ENCODE measurements at regions not wholly inside any gene's neighbourhood (a gene's known extent, or its start where the extent isn't known, plus 50 kb on each side); places are given as distances from the start of the nearest gene placed in this dataset.
"Not testable (repeated sequence)": the region's sequence is repeated elsewhere in the genome, so short reads cannot be mapped to it uniquely, and the experiment has no call there.

DNA sequence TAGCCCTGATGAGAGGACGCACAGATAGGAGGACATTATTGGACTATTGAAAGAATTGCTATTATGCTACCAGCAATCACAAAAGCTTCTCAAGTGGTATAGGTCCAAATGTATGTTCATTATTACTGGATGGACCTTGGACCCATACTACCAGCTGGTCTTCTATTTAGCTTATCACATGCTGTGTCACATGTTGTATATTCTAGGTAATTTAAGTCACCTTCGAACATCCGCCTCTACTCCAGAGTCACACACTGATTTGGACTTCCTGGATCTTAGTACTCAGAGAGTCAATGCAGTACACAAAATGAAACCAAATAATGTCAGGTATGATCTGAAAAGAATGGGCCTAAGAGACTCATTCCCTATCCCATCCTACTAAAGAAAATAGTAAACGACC is 534.0 kb upstream of the API5 start:
- no peak for DNase-seq (ENCODE audit: low read depth)
- in situ Hi-C loops (cut with HindIII; ENCODE audit: low pct_unique_long_range_greater_than_20kb, low sequenced_read_pairs), result no loop called here

DNA sequence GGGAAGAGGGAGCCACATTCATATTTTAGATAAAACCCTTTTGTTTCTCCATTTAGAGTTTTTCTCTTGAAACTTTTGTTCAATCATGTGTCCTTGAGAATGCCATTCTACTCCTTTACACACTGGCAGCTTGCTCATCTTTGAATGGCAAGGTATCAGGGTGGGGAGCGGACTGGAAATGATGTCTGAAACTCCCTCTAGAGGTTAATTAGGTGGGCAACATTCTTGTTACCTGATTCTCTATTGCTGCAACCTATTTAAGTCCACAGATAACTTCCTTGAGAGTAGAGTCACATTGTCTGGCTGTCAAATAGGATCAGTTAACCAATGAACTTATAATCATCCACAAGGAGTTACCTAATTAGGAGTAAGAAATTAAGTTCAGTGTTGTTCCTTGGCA is 533.6 kb upstream of the API5 start:
- no peak for DNase-seq (ENCODE audit: low read depth)
- in situ Hi-C loops (cut with HindIII; ENCODE audit: low pct_unique_long_range_greater_than_20kb, low sequenced_read_pairs), result no loop called here

DNA sequence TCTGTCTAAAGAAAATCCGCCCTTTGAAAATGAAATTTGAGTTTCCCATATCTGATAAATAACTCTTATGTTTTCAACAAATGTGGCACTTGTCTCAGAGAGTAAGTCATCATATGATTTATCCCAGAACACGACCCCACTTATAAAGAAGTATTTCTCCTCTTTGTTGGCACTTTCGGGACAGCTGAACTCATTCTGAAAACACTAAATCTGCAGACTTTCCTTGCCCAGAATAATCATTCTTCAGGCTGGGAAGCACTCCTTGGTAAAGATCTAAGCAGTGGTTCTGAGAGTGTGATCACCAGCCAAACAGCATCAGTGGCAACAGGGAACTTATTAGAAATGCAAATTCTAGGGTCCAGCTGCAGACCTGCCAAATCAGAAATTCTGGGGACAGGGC is 532.2 kb upstream of the API5 start:
- DNase-seq (ENCODE audit: low read depth), result no peak
- in situ Hi-C loops (cut with HindIII; ENCODE audit: low pct_unique_long_range_greater_than_20kb, low sequenced_read_pairs), result no loop called here

DNA sequence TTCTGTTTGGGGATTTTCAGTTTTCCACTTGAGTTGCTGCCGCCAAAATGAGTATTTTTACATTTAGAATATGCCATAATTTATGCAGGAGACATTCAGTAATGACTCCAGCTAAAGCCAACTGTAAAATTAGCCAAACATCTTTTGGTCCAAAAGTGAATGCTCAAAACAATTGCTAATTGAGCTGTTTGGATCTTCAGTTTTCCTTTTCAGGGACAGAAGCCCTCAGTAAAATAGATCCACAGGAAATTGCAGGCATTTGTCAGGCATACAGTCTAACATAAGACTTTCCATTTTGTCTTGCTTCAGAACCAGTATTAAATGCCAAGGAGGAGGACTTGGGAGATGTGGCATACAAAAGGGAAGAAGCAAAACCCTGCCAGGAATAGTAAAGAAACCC is 524.8 kb upstream of the API5 start:
- in situ Hi-C loops (cut with HindIII; ENCODE audit: low pct_unique_long_range_greater_than_20kb, low sequenced_read_pairs), result no loop called here
- no peak for DNase-seq (ENCODE audit: low read depth)

DNA sequence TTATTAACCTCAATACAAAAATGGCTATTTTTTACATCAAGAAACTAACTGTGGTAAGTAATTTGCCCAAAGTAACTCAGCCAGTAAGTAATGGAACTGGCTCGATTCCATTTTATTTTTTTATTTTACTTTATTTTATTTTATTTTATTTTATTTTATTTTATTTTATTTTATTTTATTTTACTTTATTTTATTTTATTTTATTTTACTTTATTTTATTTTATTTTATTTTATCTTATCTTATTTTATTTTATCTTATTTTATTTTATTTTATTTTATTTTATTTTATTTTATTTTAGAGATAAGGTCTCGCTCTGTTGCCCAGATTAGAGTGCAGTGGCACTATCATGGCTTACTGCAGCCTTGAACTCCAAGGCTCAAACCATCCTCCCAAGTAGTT is 516.3 kb upstream of the API5 start:
- in situ Hi-C loops (cut with HindIII; ENCODE audit: low pct_unique_long_range_greater_than_20kb, low sequenced_read_pairs); DNase-seq (ENCODE audit: low read depth): not testable (repeated sequence)

DNA sequence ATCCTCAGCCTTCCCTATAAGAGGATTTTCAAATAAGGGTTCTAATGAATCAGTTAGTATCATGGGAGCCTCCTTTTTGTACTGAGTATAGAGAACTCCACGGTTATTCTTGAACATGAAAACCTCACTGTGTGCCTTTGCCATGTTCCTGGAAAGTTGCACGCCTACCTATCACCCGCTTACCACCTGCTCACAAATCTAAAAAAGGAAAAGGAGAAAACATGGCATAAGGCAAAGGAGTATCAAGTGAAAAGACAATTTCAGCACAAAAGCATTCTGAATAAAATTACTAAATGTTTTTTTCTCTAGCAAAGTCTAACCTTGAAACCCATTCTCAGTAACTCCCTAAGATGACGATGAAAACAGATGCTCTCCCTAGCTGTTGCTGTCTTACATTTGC is 511.8 kb upstream of the API5 start:
- in situ Hi-C loops (cut with HindIII; ENCODE audit: low pct_unique_long_range_greater_than_20kb, low sequenced_read_pairs), result no loop called here
- no peak for DNase-seq (ENCODE audit: low read depth)

DNA sequence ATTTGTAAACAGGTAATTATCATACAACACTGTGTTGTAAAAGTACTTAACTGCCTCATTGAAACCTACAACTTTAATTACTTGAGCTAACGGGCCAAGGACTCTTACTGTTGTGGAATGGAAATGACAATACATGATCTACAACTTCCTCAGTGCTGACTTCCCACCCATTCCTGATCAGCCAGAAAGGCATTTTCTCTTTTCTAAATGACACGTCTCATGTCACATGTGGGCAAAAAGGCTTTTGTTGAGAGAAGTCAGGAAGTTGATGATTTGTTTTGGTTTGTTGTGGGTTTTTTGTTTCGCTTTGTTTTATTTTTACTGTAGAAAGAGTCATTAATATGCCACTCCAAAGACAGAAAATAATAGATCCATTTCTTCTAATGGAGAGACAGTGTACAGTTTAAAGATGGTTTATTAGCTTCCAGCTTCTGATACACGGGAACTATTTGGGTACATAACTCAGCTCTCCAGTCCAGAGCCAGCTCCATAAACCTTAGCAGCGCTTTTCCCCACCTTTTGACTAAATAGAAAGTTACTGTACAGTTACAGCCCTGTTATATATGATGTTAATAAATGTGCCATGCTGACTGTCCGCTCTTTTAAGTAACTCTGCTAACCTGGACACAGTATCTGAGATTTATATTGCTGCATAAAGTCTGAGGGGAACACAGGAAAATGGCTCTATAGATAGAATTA is 509.4 kb upstream of the API5 start:
- no peak for DNase-seq (ENCODE audit: low read depth)
- in situ Hi-C loops (cut with HindIII; ENCODE audit: low pct_unique_long_range_greater_than_20kb, low sequenced_read_pairs), result no loop called here

DNA sequence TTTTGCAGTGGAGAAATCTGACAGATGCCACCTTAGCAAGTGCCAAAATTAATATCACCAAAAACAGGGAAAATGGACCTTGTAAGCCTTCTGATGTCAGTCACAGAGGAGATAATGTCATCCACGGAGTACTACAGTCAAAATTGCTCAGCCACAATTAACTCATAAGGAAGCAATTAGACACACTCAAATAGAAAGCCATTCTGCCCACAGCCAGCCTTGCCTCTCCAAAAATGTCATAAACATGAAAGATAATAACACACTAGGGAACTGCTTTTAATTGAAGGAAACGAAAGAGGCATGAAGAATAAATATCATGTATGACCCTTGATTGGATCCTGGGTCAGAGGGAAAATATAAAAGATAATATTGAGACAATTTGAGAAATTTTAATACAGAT is 505.6 kb upstream of the API5 start:
- no peak for DNase-seq (ENCODE audit: low read depth)
- in situ Hi-C loops (cut with HindIII; ENCODE audit: low pct_unique_long_range_greater_than_20kb, low sequenced_read_pairs), result no loop called here

DNA sequence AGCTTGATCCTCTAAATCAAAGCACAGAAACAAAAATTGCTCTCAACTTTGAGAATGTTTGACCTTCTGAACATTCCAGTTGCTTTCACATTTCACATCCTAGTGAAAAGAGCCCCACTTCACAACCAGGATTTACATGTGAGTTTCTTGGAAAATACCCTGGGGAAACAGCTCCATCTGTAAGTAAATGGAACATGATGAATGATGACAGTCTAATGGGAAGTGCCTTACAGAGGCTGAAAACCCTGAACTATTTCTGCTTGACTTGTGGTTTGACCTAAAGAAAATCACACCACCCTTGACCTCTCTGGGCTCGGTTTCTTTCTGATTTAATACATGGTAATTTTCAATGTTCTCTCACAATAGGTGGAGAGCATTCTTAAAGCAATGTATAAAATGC is 499.4 kb upstream of the API5 start:
- no peak for DNase-seq (ENCODE audit: low read depth)
- in situ Hi-C loops (cut with HindIII; ENCODE audit: low pct_unique_long_range_greater_than_20kb, low sequenced_read_pairs), result no loop called here

DNA sequence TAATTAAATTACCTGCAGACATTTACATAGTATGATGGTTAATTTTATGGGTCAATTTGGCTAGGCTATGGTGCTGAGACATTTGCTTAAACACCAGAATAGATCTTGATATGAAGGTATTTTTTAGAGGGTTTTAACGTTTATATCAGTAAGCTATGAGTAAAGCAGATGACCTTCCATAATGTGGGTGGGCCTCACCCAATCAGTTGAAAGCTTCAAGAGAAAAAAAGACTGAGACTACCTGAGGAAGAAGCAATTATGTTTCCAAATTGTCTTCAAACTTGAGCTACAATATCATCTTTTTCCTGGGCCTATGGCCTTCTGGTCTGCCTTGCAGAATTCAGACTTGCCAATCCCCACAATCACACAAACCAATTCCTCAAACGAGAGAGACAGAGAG is 498.8 kb upstream of the API5 start:
- in situ Hi-C loops (cut with HindIII; ENCODE audit: low pct_unique_long_range_greater_than_20kb, low sequenced_read_pairs), result no loop called here
- no peak for DNase-seq (ENCODE audit: low read depth)

DNA sequence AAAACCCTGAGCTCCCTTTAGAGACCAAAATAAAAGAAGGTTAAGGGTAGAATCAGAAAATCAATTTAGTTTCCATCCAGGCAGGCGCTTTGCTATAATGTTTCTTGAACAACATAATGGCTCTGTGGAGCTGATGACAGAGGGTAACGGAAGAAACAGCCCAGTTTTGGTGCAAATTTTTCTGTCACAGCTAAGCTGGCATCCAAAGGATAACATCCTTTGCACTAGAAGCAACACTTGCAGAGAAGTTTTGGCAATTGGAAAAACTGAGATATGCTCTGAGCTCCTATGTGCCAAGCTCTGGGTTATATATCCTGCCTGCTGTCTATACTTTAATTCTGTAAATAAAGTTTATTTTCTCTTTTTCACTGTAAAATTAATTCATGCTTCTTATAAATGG is 495.3 kb upstream of the API5 start:
- DNase-seq (ENCODE audit: low read depth), result no peak

DNA sequence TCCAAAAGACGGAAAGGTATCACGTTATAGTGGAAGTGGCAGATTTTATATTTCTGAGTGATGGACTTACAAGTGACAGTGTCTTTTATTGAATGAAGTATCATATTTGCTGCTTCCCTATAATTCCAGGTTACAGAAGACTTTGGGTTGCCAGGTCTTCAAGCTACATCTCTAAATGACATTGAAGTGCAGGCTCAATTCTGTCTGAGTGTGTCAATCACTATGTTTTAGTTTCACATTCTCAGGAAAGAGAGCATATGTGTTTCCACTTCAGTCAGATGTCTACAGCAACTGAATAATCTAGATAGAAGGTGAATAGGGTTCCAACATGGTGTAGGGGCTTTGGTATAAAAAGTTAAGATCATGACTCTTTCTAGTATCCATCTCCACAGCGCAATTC is 492.7 kb upstream of the API5 start:
- in situ Hi-C loops (cut with HindIII; ENCODE audit: low pct_unique_long_range_greater_than_20kb, low sequenced_read_pairs), result no loop called here
- DNase-seq (ENCODE audit: low read depth), result no peak

More for the DNA sequence above, 495.3 kb upstream of the API5 start:
- in situ Hi-C loops (cut with HindIII; ENCODE audit: low pct_unique_long_range_greater_than_20kb, low sequenced_read_pairs), result no loop called here

DNA sequence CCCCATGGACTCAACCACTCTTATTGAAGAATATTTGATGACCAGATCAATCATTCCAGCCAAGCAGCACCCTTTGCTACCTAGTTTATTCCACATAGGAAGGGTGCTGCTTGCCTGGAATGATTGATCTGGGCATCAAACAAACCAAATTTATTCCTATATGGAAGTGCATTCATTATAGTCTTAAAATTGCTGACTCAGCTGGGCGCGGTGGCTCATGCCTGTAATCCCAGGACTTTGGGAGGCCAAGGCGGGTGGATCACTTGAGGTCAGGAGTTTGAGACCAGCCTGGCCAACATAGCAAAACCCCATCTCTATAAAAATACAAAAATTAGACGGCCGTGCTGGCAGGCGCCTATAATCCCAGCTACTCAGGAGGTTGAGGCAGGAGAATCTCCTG is 489.6 kb upstream of the API5 start:
- DNase-seq (ENCODE audit: low read depth); in situ Hi-C loops (cut with HindIII; ENCODE audit: low pct_unique_long_range_greater_than_20kb, low sequenced_read_pairs): not testable (repeated sequence)

DNA sequence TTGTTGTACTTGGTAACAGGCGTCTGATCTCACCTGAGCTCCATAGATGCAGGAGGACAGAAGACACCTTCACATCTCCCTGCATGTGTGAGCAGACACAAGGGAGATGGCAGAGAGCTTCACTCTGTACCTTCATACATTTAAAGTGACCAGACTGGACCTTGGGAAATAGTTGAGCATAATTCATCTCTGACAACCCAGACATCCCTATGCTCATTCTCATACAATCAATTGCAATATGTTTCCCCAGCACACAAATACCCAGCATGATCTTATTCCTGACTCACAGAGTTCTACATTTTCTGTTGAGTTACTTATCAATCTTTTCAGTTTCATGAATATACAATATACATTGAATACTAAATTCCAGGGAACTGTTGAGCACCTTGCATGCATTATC is 488.2 kb upstream of the API5 start:
- DNase-seq (ENCODE audit: low read depth), result no peak
- in situ Hi-C loops (cut with HindIII; ENCODE audit: low pct_unique_long_range_greater_than_20kb, low sequenced_read_pairs), result no loop called here

DNA sequence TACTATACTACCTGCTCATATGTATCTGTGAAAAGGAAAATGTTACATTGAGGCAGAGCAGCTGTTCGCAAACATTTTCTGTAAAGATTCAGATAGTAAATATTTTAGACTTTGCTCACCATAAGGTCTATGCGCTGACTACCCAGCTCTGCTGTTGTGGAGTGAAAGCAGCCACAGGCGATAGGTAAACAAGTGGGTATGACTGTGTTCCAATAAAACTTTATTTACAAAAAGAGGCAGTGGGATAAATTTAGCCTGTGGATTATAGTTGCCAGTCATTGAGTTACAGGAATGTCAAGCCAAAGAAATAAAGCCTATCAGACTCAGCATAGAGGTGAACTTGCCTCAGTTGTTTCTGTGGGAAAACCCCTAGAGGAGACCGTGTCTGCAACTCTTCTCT is 487.7 kb upstream of the API5 start:
- no peak for DNase-seq (ENCODE audit: low read depth)
- in situ Hi-C loops (cut with HindIII; ENCODE audit: low pct_unique_long_range_greater_than_20kb, low sequenced_read_pairs), result no loop called here

DNA sequence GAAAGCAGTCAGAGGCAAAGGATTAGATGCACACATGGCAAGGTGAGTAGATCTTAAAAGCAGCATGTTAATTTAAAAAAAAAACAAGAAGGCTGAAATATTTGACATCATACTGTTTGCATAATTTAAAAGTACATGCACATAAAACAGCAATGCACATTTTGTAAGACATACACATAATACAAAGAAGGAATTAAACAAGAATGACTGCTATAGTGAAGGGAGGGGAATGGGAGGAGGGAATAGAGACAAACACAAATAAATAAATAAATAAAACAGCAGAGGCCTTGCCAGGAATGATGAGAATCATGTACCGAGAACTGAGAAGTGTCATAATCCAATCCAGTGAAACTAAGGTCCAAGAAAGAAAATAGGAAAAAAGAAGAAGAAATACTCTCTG is 486.2 kb upstream of the API5 start:
- in situ Hi-C loops (cut with HindIII; ENCODE audit: low pct_unique_long_range_greater_than_20kb, low sequenced_read_pairs), result no loop called here
- DNase-seq (ENCODE audit: low read depth), result no peak

DNA sequence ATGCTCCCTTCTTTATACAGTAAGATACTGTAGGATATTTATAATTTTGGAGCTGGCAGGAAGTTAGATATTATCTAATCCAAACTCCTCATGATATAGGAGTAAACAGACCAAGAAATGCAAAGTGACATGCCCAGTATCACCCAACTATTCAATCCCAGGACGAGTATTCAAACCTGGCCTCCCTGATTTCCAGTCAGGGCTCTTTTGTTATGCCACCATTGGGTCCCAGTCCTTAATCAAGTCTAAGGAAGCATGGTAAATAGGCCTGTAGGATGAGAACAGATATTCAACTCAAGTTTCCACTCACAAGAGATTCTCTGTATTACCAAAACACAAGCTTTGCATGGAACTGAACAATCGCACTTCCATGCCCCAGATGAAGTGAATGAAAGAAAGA is 484.0 kb upstream of the API5 start:
- in situ Hi-C loops (cut with HindIII; ENCODE audit: low pct_unique_long_range_greater_than_20kb, low sequenced_read_pairs), result no loop called here
- DNase-seq (ENCODE audit: low read depth), result no peak

DNA sequence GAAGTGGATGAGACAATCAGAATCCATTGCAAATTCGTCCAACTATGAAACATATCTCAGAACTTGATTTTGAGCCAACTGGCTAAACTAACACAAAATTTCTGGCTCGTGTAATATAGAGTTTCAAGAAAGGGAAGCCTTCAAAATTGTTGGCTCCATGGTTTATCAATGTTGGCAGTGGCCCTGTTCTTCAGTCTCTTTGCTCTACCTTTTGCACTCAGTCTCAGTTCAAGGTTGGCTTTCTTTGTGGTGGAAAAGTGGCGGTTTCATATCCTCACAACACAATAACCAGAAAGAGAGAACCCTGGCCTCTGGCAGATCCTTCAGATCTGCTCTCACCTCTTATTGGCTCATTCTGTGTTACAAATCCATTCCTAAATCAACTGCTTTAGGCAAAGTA is 473.8 kb upstream of the API5 start:
- in situ Hi-C loops (cut with HindIII; ENCODE audit: low pct_unique_long_range_greater_than_20kb, low sequenced_read_pairs), result no loop called here
- no peak for DNase-seq (ENCODE audit: low read depth)

DNA sequence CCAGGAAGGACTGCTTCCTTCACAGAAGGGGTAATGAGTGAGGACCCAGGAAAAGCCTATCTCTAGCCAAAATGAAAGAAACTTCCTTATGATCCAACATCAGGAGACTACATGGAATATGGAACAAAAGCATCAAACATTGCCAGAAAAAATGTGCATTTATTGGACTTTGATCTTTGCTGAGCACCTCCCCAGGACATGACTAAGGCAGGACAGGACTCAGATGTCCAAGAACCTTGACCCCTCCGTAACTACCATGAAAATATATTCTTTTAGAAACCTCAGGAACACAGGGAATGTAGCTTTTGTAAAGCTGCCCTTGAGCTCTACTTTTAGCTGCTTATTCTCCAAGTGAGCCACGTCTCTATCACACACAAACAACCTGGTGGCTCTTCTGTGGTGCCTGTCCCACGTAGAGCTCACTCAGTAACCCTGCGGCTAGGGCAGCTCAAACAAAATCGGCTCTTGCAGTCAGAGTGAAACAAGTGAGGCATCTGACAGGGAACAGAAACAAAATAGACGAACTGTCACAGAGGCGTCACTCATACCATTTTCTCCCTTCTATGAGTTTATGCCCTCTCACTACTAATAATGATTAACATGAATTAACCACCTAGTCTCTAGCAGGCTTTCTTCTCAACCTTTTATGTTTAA is 471.5 kb upstream of the API5 start:
- no peak for DNase-seq (ENCODE audit: low read depth)
- in situ Hi-C loops (cut with HindIII; ENCODE audit: low pct_unique_long_range_greater_than_20kb, low sequenced_read_pairs), result no loop called here

DNA sequence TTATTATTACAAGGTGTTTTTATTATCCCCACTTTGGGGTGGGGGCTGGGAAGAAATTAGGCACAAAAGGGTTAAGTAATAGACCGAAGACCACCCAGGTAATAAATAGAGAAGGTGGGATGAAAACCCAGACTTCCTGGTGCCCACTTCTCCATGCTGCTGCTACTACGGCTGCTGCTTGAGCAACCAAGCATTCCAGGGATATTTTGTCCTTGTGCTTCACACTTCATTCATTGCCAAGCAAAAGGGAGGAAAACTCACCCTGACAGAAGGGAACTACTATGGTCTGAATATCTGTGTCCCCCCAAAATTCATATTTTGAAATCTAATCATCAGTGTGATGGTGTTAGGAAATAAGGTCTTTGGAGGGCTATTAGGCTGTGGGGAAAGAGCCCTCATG is 470.9 kb upstream of the API5 start:
- in situ Hi-C loops (cut with HindIII; ENCODE audit: low pct_unique_long_range_greater_than_20kb, low sequenced_read_pairs), result no loop called here
- no peak for DNase-seq (ENCODE audit: low read depth)

All from Caki2 (cell line).